MCF 10A (cell line): ENCODE measurements at regions not wholly inside any gene's neighbourhood (a gene's known extent, or its start where the extent isn't known, plus 50 kb on each side); places are given as distances from the start of the nearest gene placed in this dataset.

Experiments
- BruUV-seq: library from RNA; stranded (reverse); fragments of 400-500 nt; replicated peaks from 2 replicates; lab custom pipeline; 2021; lab: Mats Ljungman, UMichigan
- CTCF ChIA-PET: fragments of 300-600 bp; sonication (Branson Sonifier 250); formaldehyde crosslinking; extraction: SDS; loops from one replicate; lab custom pipeline; 2021; ENCODE audit warnings: antibody characterized with exemption, inconsistent platforms; lab: Yijun Ruan, JAX
- POLR2A ChIA-PET: fragments of 300-600, 350-650 bp; sonication (Branson Sonifier 250); formaldehyde crosslinking; extraction: SDS; loops from one replicate; lab custom pipeline; 2020; ENCODE audit warnings: antibody characterized with exemption, inconsistent platforms; lab: Yijun Ruan, JAX
- DNase-seq: peaks from one replicate; pipeline ENCODE4 v3.0.0-alpha.2; 2018; ENCODE audit not compliant: unreplicated experiment
- H3K27ac Mint-ChIP-seq: one replicate; pipeline ENCODE4 v1.8.0; 2022; ENCODE audit warnings: mild to moderate bottlenecking, low read depth, mixed read lengths; ENCODE audit not compliant: unreplicated experiment
- H3K27me3 Mint-ChIP-seq: one replicate; pipeline ENCODE4 v1.8.0; 2022; ENCODE audit warnings: mixed read lengths; ENCODE audit not compliant: insufficient read depth, unreplicated experiment
- H3K36me3 Mint-ChIP-seq: one replicate; pipeline ENCODE4 v1.8.0; 2022; ENCODE audit warnings: mild to moderate bottlenecking, moderate library complexity, mixed read lengths; ENCODE audit not compliant: insufficient read depth, unreplicated experiment
- H3K4me1 Mint-ChIP-seq: one replicate; pipeline ENCODE4 v1.8.0; 2022; ENCODE audit warnings: mixed read lengths; ENCODE audit not compliant: insufficient read depth, unreplicated experiment
- H3K4me3 Mint-ChIP-seq: one replicate; pipeline ENCODE4 v1.8.0; 2022; ENCODE audit warnings: mild to moderate bottlenecking, moderate library complexity, mixed read lengths; ENCODE audit not compliant: unreplicated experiment
- H3K9me3 Mint-ChIP-seq: one replicate; pipeline ENCODE4 v1.8.0; 2022; ENCODE audit warnings: mixed read lengths; ENCODE audit not compliant: unreplicated experiment
- CTCF ChIP-seq: fragments of 200-600 bp; IDR thresholded peaks from one replicate; pipeline ENCODE4 v1.8.0; 2022; ENCODE audit warnings: antibody characterized with exemption, mild to moderate bottlenecking; ENCODE audit not compliant: unreplicated experiment
- intact Hi-C: fragments of 100-400 bp; cut with micrococcal nuclease; formaldehyde crosslinking; loops from 2 replicates; pipeline ENCODE4 v1.14.1; 2022

- no peak for TF ChIP-seq CTCF
- H3K4me1 Mint-ChIP-seq: no peaks in the 10 kb centered on the region
- ChIA-PET POLR2A (no interaction called here), CTCF (interaction anchor here (0.6 to 0.7 kb wide), 2 partner anchors 11 to 640 kb away, joined by 3 read pairs; no protein-coding TSS in a partner anchor)
- peaks cover 18% of the 10 kb centered on the region for H3K27me3 Mint-ChIP-seq
- H3K4me3 Mint-ChIP-seq: no peak overlapping the region
- intact Hi-C loops: no loop called here
- no peaks in the 10 kb centered on the region for H3K36me3 Mint-ChIP-seq
- H3K27ac Mint-ChIP-seq: no peak overlapping the region
- BruUV-seq: no TSS peak
- no peaks in the 10 kb centered on the region for H3K9me3 Mint-ChIP-seq
- DNase-seq: no peak
These were observed 183.1 kb upstream of the MXRA5 start for GRCh38 chrX:3529466-3530010.

GRCh38 chrX:3527811-3528210, 181.4 kb upstream of the MXRA5 start:
- TF ChIP-seq CTCF: no peak
- no TSS peak for BruUV-seq
- intact Hi-C loops: no loop called here
- no peak for DNase-seq
- no peaks in the 10 kb centered on the region for H3K36me3 Mint-ChIP-seq
- no peaks in the 10 kb centered on the region for H3K4me1 Mint-ChIP-seq
- no peak overlapping the region for H3K27ac Mint-ChIP-seq
- H3K4me3 Mint-ChIP-seq: no peak overlapping the region
- H3K9me3 Mint-ChIP-seq: no peaks in the 10 kb centered on the region
- POLR2A ChIA-PET: interaction anchor here (1.2 kb wide), 1 partner anchor 12 kb away, joined by 3 read pairs; no protein-coding TSS in a partner anchor
- peaks cover under 1% of the 10 kb centered on the region for H3K27me3 Mint-ChIP-seq
- CTCF ChIA-PET: no interaction called here

GRCh38 chrX:3527166-3527565, 180.7 kb upstream of the MXRA5 start:
- H3K4me3 Mint-ChIP-seq: no peak overlapping the region
- no peaks in the 10 kb centered on the region for H3K9me3 Mint-ChIP-seq
- DNase-seq: no peak
- intact Hi-C loops: no loop called here
- ChIA-PET CTCF (no interaction called here), POLR2A (interaction anchor here (1.2 kb wide), 1 partner anchor 12 kb away, joined by 3 read pairs; no protein-coding TSS in a partner anchor)
- TF ChIP-seq CTCF: no peak
- H3K27me3 Mint-ChIP-seq: no peaks in the 10 kb centered on the region
- BruUV-seq: no TSS peak
- no peaks in the 10 kb centered on the region for H3K4me1 Mint-ChIP-seq
- no peak overlapping the region for H3K27ac Mint-ChIP-seq
- H3K36me3 Mint-ChIP-seq: no peaks in the 10 kb centered on the region

- intact Hi-C loops: no loop called here
- H3K4me1 Mint-ChIP-seq: no peaks in the 10 kb centered on the region
- TF ChIP-seq CTCF: no peak
- DNase-seq: no peak
- H3K27me3 Mint-ChIP-seq: no peaks in the 10 kb centered on the region
- H3K27ac Mint-ChIP-seq: no peak overlapping the region
- ChIA-PET CTCF (interaction anchor here (0.8 kb wide), 1 partner anchor 14 kb away, joined by 3 read pairs; no protein-coding TSS in a partner anchor), POLR2A (no interaction called here)
- no peaks in the 10 kb centered on the region for H3K9me3 Mint-ChIP-seq
- BruUV-seq: no TSS peak
- no peaks in the 10 kb centered on the region for H3K36me3 Mint-ChIP-seq
- no peak overlapping the region for H3K4me3 Mint-ChIP-seq
These were observed 180.3 kb upstream of the MXRA5 start for GRCh38 chrX:3526731-3527130.
